GM10266 (cell line): ENCODE measurements at regions not wholly inside any gene's neighbourhood (a gene's known extent, or its start where the extent isn't known, plus 50 kb on each side); places are given as distances from the start of the nearest gene placed in this dataset.

Experiments used
- DNase-seq: peaks from one replicate; pipeline ENCODE4 v3.0.0; 2012; ENCODE audit errors: extremely low spot score
- CTCF ChIP-seq: IDR thresholded peaks from 2 replicates; pipeline ENCODE4 v1.5.1; 2012; ENCODE audit warnings: mild to moderate bottlenecking, low read depth; ENCODE audit not compliant: control insufficient read depth, insufficient read depth; ENCODE audit errors: missing control alignments

- DNase-seq = no peak
- no peak for TF ChIP-seq CTCF
Observed at GRCh38 chr16:87053016-87053982, 263.9 kb downstream of the C16orf95 start.

- no peak for TF ChIP-seq CTCF
- DNase-seq = no peak
Observed at GRCh38 chr16:87054154-87054553, 263.0 kb downstream of the C16orf95 start.

- DNase-seq = no peak
- TF ChIP-seq CTCF = no peak
Observed at GRCh38 chr16:87054856-87055255, 262.3 kb downstream of the C16orf95 start.

- DNase-seq = no peak
- TF ChIP-seq CTCF = no peak
Observed at GRCh38 chr16:87056083-87056482, 261.1 kb downstream of the C16orf95 start.

- no peak for TF ChIP-seq CTCF
- DNase-seq = no peak
Observed at GRCh38 chr16:87056551-87056950, 260.6 kb downstream of the C16orf95 start.

- no peak for TF ChIP-seq CTCF
Observed at GRCh38 chr16:87057211-87057881, 259.8 kb downstream of the C16orf95 start.

More at GRCh38 chr16:87057211-87057881, 259.8 kb downstream of the C16orf95 start:
- DNase-seq = no peak
